HG03196 (cell line): ENCODE measurements at regions not wholly inside any gene's neighbourhood (a gene's known extent, or its start where the extent isn't known, plus 50 kb on each side); places are given as distances from the start of the nearest gene placed in this dataset.

Experiments used
- ATAC-seq: cut with Tn5 transposase; IDR thresholded peaks from one replicate; pipeline ENCODE4 v1.9.1; 2021; ENCODE audit not compliant: unreplicated experiment

GRCh38 chr13:72181661-72182060 is 314.7 kb upstream of the DACH1 start:
- ATAC-seq, result no peak

DNA sequence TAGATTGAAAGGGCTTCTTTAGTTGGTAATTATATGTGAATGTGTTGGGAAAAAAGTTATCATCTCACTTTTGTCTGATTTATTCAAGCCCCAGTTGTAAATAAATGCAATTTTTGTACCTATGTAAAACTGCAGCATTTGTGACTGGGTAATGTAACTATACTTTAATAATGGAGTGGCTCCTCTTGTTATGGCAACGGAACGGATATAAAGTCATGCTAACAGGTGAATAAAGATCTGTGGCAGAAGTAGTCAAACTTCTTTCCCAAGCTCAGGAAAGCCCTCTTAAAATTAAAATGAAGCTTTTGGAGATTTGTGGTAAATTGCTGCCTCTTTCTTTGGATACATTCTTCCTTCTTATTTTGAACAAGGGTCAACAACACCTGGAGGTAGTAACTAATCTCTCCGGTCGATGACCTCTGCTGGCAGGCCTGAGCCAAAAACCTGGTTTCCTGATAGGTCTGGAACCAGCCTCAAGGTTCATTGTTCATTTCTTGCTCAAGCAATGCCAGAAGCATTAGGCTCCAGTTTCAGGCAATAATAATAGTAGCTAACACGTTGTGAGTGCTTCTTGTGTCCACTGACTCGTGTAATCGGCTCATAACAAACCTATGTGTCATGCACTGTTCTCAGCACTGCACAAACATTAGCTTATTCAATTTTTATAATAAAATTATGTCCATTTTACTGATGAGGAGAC is 313.4 kb upstream of the DACH1 start:
- no peak for ATAC-seq

DNA sequence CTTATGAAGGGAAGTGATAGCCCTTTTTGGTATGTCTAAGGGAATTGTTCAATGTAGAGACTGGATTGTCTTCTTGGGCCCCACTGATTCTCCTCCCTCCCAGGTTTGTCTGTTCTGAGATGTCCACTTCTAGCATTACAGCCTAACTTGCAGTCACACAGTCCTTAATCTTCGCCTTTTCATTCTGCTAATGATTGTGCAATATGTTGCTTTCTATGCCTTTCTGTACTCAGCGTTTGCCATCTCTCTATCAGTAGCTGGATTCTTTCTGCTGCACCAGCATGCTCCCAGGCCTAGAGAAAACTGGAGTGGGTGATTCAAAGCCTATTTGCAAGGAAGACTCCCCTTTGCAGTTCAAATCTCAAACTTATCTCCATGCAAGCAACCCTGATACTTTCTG is 307.5 kb upstream of the DACH1 start:
- no peak for ATAC-seq

DNA sequence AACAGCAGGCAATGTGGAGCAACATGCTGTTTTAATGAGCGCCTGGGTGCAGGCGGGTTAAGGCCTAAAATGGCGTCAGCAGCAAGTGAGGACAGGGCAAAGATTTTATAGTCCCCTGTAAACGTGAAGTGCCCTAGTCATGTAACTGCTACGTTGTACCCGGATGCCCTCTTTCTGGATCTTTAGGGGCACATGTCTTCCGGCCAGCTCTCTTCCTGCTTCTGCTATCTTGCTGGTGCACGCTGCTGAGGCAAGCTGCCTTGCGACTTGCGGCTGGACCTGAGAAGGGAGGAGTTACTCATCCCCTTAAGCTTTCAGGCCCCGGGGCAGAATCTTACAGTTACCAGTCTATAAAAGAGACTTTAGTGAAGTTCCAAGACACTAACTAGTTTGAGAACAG is 303.6 kb upstream of the DACH1 start:
- ATAC-seq, result no peak

DNA sequence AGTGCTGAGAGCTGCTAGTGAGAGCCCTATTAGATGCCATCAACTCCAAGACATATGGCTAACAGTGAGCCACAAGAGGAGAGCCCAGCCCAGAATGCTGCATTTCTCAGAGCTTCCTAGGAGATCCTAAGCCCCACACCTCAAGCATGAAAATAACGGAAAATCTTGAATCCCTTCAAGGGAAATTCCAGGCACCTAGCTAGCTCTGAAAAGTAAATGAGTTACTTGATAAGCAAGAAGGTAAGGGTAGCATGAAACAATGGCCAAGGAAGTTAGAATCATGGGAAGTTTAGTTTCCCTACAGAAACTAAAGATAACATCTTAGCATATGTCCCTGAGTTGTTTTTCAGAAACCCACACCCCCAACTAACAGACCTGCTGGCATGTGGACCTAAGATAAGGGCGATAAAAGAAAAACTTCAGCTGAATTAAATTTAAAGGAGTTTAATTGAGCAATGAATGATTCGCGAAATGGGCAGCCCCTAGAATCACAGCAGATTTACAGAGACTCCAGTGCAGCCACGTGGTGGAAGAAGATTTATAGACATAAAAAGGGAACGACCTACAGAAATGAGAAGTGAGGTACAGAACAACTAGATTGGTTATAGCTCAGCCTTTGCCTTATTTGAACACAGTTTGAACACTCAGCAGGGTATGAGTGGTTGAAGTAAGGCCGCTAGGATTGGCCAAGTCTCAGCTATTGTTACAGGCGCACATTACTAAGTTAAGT is 301.3 kb upstream of the DACH1 start:
- no peak for ATAC-seq

DNA sequence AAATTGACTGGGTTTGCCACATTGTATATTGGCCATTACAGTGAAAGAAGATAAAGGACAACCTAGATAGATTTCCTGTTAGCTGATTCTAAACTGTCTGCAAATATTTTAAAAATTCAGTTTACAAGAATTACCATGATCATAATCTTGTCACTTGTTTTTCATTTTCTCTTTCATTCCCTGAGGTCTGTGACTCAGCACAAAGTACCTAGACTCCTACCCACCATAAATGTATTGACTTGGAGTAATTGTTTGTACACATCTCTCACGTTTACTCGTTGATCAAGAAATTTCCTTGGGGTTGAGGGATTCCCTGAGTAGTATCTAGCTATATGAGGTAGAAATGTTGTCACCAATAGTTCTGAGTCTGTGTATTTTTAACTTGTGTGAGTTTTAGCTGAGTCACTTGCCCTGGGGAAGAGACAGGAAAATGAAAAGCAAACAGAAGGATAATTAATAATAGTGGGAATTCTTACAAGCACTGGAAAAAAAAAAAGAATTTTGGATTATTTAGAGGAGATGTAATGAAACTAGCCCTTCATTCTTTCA is 299.2 kb upstream of the DACH1 start:
- no peak for ATAC-seq

- no peak for ATAC-seq
Observed at GRCh38 chr13:72165276-72165675, 298.3 kb upstream of the DACH1 start.

DNA sequence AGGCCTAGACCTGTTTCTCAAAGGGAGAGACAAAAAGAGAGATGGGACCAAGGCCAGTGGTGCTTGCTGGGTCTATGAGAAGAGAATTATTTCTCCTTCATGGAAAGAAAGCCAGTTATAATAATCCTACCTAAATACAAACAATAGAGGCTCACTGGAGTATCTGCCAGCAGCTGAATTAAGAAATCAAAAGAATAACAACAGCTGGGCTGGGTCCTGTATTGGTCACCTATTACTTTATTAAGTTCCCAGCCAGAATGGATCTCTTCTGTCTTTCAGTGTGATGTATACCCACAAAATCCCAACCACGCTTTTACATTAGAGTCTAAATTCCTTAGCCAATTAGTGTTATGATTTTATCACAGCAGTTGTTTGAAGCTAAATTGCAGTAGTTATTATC is 297.8 kb upstream of the DACH1 start:
- no peak for ATAC-seq

DNA sequence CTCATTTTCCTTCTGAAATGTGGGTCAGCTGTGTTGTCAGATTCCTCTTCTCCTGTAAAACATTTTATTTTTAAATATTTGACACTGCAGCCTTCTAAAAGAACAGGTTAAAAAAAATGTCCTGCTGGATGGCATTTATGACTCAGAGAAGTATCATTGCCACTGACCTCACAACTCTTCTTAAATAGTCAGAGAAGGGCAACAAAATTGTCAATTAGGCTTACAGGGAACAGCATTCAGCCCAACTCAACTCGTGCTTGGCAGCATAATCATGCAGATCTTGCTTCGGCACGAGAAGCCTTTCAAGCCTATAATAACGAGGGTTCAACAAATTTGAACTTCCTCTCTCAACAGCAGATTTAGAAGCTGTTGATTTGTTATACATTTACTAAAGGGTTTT is 296.7 kb upstream of the DACH1 start:
- ATAC-seq, result no peak

DNA sequence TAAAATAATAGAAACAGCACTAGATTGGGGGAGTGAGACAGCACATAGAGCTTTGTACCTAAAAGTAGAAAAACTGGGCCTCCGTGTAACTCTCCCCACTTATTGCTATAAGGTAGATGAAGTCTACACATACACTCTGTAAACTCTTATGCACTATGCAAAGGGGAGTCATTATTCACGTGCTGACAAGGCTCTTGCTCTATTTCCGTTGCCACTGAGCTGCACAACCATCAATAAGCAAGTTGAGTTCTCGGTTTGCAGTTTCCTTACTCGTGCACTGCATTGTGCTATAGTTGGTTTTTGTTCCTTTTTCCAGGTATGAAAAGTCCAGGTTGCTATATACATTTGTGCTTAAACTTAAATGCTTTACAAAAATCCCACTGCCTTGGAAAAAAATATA is 294.0 kb upstream of the DACH1 start:
- no peak for ATAC-seq

DNA sequence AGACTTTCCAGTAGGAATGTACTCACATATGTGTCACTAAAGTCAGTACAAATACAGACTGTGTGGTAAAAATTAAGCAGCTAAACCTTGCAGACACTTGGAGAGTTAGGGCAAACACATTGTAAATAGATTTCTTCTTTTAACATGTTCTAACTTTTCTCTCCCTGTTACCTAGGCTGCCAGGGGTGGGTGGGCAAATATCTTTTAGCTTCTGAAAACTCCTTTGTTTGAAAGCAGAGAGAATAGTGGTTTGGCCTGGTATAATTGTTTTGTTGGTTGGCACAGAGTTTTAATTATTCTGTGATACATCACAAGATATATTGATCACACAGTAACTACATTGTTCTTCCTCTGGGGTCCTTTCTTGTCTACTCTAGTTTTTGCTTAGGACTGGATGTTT is 289.8 kb upstream of the DACH1 start:
- no peak for ATAC-seq

DNA sequence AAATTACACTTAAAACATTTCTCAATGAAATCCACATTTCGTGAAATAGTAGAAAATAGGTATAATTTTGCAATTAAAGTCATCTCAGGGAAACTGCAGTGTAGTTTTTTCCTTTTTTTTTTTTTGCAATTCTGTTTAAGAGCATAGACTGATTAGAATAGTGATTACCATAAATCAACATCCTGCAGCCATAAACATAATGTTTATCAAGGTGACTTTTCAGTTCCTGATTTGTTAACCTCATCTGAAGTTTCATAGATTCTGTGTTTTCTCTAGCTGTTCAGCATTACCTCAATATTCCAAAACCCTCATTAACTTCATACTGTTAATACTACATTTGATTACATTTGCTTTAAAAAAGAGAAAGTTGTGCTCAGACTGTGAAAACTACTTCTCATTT is 286.3 kb upstream of the DACH1 start:
- no peak for ATAC-seq

DNA sequence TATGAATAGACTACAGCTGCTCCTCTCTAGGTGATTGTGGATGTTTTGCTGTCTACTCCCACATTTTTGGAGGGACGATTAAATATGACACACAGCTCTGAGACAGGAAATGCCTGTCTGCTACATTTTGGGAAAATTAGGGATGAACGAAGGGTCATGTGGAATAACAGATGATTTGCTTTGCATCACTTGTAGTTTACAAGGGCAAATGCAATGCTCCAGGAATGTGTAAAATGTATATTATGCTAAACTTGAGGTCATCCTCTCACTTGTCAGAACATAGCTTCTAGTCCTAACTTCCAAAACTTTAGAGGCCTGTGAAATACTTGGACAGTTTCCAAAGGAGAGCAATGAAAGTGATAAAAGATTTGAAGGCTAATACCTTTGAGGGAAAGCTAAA is 284.2 kb upstream of the DACH1 start:
- no peak for ATAC-seq

- no peak for ATAC-seq
Observed at GRCh38 chr13:72150502-72150901, 283.5 kb upstream of the DACH1 start.

DNA sequence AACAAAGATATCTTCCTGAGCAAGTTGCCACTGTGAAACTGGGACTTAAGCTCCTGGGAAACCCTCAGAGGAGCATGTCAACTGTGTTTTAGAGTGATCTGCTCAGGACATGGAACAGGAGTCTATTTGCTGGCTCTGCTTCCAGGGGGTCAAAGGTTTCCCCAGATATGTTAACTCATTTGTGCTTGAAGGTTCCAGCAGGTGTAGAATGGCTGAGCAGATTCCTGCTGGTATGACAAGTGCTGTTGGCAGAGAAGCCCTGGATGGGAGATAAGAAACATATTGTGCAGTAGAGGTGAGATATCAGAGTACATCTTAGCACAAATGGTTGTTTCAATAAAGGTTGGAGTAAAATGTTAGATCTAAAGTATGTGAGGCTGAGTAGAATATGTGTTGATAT is 282.7 kb upstream of the DACH1 start:
- no peak for ATAC-seq

- ATAC-seq, result no peak
Observed at GRCh38 chr13:72146816-72147215, 279.8 kb upstream of the DACH1 start.

- ATAC-seq, result no peak
Observed at GRCh38 chr13:72145383-72145782, 278.4 kb upstream of the DACH1 start.

GRCh38 chr13:72144636-72145035 is 277.6 kb upstream of the DACH1 start:
- no peak for ATAC-seq

GRCh38 chr13:72141855-72142519 is 275.0 kb upstream of the DACH1 start:
- no peak for ATAC-seq

DNA sequence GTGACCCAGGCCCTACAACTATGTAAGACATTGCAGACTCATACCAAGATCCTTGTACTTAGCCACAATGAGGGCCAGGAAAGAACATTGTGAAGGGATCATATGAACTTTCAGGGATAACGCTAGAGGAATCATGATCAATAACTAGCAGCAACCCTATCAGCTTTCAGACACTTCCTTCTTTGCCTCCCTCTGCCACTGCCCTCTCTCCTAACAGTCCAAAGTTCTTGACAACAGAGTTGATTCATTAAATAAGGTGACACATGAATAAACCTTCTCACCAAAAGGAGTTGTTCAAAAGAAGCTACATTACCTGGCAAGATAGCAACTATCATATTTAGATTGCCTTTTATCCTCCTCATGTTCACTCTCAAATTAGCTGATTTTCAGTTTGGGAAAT is 272.2 kb upstream of the DACH1 start:
- ATAC-seq, result no peak

DNA sequence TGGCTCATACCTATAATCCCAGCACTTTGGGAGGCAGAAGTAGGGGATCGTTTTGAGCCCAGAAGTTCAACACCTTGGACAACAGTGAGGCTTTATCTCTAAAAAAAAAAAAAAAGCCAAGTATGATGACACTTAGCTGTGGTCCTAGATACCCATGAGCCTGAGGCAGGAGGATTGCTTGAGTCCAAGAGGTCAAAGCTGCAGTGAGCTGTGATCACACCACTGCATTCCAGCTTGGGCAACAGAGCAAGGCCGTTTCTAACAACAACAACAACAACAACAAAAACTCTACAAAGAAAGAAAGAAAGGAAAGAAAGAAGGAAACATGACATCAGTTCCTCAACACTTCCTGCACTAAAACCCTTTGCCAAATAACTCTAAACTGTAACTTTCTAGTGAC is 265.1 kb upstream of the DACH1 start:
- ATAC-seq, result no peak

DNA sequence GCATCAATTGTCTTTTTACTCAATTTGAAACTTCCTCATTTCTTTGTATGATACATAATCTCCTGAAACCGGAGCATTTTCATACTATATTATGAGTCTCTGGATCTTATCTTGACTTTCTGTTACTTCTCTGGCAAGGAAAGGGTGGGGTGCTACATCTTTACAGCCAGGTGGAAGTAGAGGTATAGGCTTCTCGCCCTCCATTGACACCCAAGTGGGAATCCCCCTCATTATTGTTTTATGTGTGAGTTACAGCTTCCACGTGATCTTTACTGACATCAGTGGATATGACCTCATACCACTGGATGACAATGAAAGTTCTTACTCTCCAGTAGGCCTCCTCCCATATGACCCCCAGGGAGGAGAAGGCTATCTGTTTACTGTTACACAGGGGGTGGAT is 262.1 kb upstream of the DACH1 start:
- no peak for ATAC-seq
